ENCODE measurements at regions not wholly inside any gene's neighbourhood (a gene's known extent, or its start where the extent isn't known, plus 50 kb on each side); places are given as distances from the start of the nearest gene placed in this dataset.

DNA sequence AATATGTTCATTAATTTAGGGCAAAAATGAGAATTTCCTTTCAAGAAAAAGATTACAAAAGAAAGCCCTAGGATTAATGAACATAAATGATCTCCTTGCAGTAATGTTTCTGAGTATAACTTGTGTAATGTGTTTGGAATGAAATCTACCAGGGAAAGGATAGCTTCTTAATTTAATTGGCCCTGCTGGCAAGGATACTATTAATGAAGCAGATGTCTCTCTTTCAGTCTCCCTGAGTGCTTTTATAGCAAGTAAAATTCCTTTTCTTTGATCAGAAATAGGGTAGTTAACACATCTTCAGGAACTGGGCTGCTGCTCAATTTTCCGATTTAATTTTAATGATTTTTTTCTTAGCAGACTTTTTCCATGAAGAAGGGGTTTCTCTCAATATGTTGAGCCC is 379.4 kb upstream of the PDE3A start:
- Mint-ChIP-seq H3K27me3 (no peaks in the 10 kb centered on the region), H3K27ac (no peak overlapping the region), H3K9me3 (ENCODE audit: insufficient read depth) (no peaks in the 10 kb centered on the region), H3K4me1 (no peaks in the 10 kb centered on the region), H3K4me3 (no peak overlapping the region)
- H3K36me3 ChIP-seq (replicated peaks in 1 of 2; ENCODE audit: control extremely low read depth in 1 of 2, control insufficient read depth in 1 of 2, extremely low read depth in 1 of 2, insufficient read depth in 2 of 2, low read length in 1 of 2) = no peaks in the 10 kb centered on the region
- WGBS (ENCODE audit: insufficient coverage) = no CpG with 5 or more reads among the region's 1 CpG
- no peak overlapping the region for H3K4me2 ChIP-seq (replicated peaks; ENCODE audit: low read depth, low read length, poor library complexity, severe bottlenecking)
- CTCF ChIA-PET = no interaction called here
- TF ChIP-seq, protein P1, sequence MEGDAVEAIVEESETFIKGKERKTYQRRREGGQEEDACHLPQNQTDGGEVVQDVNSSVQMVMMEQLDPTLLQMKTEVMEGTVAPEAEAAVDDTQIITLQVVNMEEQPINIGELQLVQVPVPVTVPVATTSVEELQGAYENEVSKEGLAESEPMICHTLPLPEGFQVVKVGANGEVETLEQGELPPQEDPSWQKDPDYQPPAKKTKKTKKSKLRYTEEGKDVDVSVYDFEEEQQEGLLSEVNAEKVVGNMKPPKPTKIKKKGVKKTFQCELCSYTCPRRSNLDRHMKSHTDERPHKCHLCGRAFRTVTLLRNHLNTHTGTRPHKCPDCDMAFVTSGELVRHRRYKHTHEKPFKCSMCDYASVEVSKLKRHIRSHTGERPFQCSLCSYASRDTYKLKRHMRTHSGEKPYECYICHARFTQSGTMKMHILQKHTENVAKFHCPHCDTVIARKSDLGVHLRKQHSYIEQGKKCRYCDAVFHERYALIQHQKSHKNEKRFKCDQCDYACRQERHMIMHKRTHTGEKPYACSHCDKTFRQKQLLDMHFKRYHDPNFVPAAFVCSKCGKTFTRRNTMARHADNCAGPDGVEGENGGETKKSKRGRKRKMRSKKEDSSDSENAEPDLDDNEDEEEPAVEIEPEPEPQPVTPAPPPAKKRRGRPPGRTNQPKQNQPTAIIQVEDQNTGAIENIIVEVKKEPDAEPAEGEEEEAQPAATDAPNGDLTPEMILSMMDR (IDR thresholded peaks at IDR 0.05) = no peak
- no peak for TF ChIP-seq EZH2 (IDR thresholded peaks at IDR 0.05; ENCODE audit: borderline replicate concordance, insufficient read depth, low read depth, low read length, poor library complexity, severe bottlenecking)
- H3K4me3 ChIP-seq (ENCODE audit: control extremely low read depth in 1 of 5, extremely low read depth in 1 of 5, insufficient read depth in 1 of 5, low read depth in 2 of 5, low read length in 4 of 5) = no peak overlapping the region
- POLR2A ChIA-PET = no interaction called here
- H2AFZ ChIP-seq (ENCODE audit: insufficient read depth, low read depth, low read length, poor library complexity, severe bottlenecking) = no peak overlapping the region
- H3K4me1 ChIP-seq (ENCODE audit: control insufficient read depth in 2 of 2, insufficient read depth in 2 of 2, low read length in 2 of 2) = no peaks in the 10 kb centered on the region
- H3K27ac ChIP-seq (ENCODE audit: low read length in 2 of 2) = no peak overlapping the region
- DNase-seq (no peak), ATAC-seq (ENCODE audit: low read depth) (no peak)
- H4K20me1 ChIP-seq (ENCODE audit: control insufficient read depth, insufficient read depth, low read length, poor library complexity, severe bottlenecking) = no peaks in the 10 kb centered on the region
- no peaks in the 10 kb centered on the region for H3K27me3 ChIP-seq (replicated peaks in 1 of 4; ENCODE audit: control extremely low read depth in 1 of 4, control insufficient read depth in 3 of 4, insufficient read depth in 4 of 4, low read length in 3 of 4)
- intact Hi-C loops (cut with micrococcal nuclease) = no loop called here
- peaks cover 0 to 3% (median 0%) of the 10 kb centered on the region in 3 donors for H3K9me3 ChIP-seq (ENCODE audit: control extremely low read depth in 1 of 3, control insufficient read depth in 2 of 3, insufficient read depth in 1 of 3, low read length in 2 of 3)
- H3K9ac ChIP-seq (ENCODE audit: low read length) = no peak overlapping the region
- no peaks in the 10 kb centered on the region for H3K79me2 ChIP-seq (ENCODE audit: control insufficient read depth, insufficient read depth, low read length)

DNA sequence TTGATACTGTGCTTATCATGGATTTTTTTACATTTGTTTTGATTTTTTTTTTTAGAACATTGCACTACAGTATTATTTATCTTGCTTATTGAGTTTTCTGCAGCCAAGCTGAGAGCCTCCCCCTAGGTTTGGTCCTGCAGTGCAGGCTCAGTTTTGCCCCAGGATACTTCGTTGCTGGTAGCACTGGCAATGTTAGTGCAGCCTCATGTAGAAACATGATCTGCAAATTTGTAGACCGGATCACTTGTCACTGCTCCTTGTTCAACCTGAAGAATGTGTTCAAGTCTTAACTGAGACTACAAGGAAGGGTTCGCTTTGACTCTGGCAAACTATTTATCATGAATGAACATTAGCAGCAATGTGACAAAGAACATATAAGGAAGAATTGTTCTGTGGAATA is 377.2 kb upstream of the PDE3A start:
- Histone ChIP-seq H4K20me1 (ENCODE audit: control insufficient read depth, insufficient read depth, low read length, poor library complexity, severe bottlenecking) (no peaks in the 10 kb centered on the region), H3K4me1 (ENCODE audit: control insufficient read depth in 2 of 2, insufficient read depth in 2 of 2, low read length in 2 of 2) (no peaks in the 10 kb centered on the region), H3K79me2 (ENCODE audit: control insufficient read depth, insufficient read depth, low read length) (no peaks in the 10 kb centered on the region), H3K4me3 (ENCODE audit: control extremely low read depth in 1 of 5, extremely low read depth in 1 of 5, insufficient read depth in 1 of 5, low read depth in 2 of 5, low read length in 4 of 5) (no peak overlapping the region), H3K36me3 (replicated peaks in 1 of 2; ENCODE audit: control extremely low read depth in 1 of 2, control insufficient read depth in 1 of 2, extremely low read depth in 1 of 2, insufficient read depth in 2 of 2, low read length in 1 of 2) (no peaks in the 10 kb centered on the region), H2AFZ (ENCODE audit: insufficient read depth, low read depth, low read length, poor library complexity, severe bottlenecking) (no peak overlapping the region), H3K9me3 (ENCODE audit: control extremely low read depth in 1 of 3, control insufficient read depth in 2 of 3, insufficient read depth in 1 of 3, low read length in 2 of 3) (peaks cover 0 to 3% (median 0%) of the 10 kb centered on the region in 3 donors), H3K9ac (ENCODE audit: low read length) (no peak overlapping the region), H3K4me2 (replicated peaks; ENCODE audit: low read depth, low read length, poor library complexity, severe bottlenecking) (no peak overlapping the region), H3K27me3 (replicated peaks in 1 of 4; ENCODE audit: control extremely low read depth in 1 of 4, control insufficient read depth in 3 of 4, insufficient read depth in 4 of 4, low read length in 3 of 4) (no peaks in the 10 kb centered on the region), H3K27ac (ENCODE audit: low read length in 2 of 2) (no peak overlapping the region)
- Mint-ChIP-seq H3K4me3 (no peak overlapping the region), H3K4me1 (no peaks in the 10 kb centered on the region), H3K9me3 (ENCODE audit: insufficient read depth) (no peaks in the 10 kb centered on the region), H3K27ac (no peak overlapping the region), H3K27me3 (no peaks in the 10 kb centered on the region)
- TF ChIP-seq, protein P1 (IDR thresholded peaks at IDR 0.05) = no peak
- no peak for TF ChIP-seq EZH2 (IDR thresholded peaks at IDR 0.05; ENCODE audit: borderline replicate concordance, insufficient read depth, low read depth, low read length, poor library complexity, severe bottlenecking)
- POLR2A ChIA-PET = no interaction called here
- ATAC-seq (ENCODE audit: low read depth) = no peak
- CTCF ChIA-PET = no interaction called here
- 77% methylated on average over 2 of the region's 3 CpGs for WGBS (ENCODE audit: insufficient coverage)
- no peak for DNase-seq
- intact Hi-C loops (cut with micrococcal nuclease) = no loop called here

Data from B cell (primary cell).